GM12865 (cell line): ENCODE measurements at regions not wholly inside any gene's neighbourhood (a gene's known extent, or its start where the extent isn't known, plus 50 kb on each side); places are given as distances from the start of the nearest gene placed in this dataset.

ENCODE experiments used
- DNase-seq: peaks from one replicate; pipeline ENCODE4 v3.0.0; 2010; ENCODE audit warnings: low read depth
- H3K4me3 ChIP-seq: 2 replicates; pipeline ENCODE4 v1.5.1; 2011; ENCODE audit warnings: mild to moderate bottlenecking, low read depth, low read length, control low read depth
- TF ChIP-seq, protein P1 (sequence below): IDR thresholded peaks from 2 replicates; pipeline ENCODE4 v1.5.1; 2011; ENCODE audit warnings: low read length, control low read depth, low read depth, inconsistent platforms; ENCODE audit not compliant: insufficient read depth; ENCODE audit errors: missing control alignments

DNA sequence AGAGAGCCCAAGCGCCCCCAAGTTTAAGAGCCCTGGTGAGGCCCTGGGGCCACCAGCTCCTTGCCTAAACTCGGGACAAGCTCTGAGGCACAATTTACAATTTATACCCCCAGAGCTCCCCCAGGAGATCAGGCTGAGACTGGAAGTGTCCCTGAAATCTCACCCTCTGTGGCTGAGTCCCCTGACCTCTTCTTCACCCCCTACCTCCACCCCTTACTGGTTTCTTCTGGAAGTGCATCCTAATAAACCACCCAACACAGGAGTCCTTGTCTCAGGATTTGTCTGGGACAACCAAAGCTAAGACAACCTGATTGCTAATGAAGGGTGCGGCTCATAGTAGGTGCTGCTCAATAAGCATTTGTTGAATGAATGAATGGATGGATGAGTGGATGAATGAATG, 206.4 kb downstream of the BCL11B start:
- no peak for DNase-seq
- TF ChIP-seq, protein P1, sequence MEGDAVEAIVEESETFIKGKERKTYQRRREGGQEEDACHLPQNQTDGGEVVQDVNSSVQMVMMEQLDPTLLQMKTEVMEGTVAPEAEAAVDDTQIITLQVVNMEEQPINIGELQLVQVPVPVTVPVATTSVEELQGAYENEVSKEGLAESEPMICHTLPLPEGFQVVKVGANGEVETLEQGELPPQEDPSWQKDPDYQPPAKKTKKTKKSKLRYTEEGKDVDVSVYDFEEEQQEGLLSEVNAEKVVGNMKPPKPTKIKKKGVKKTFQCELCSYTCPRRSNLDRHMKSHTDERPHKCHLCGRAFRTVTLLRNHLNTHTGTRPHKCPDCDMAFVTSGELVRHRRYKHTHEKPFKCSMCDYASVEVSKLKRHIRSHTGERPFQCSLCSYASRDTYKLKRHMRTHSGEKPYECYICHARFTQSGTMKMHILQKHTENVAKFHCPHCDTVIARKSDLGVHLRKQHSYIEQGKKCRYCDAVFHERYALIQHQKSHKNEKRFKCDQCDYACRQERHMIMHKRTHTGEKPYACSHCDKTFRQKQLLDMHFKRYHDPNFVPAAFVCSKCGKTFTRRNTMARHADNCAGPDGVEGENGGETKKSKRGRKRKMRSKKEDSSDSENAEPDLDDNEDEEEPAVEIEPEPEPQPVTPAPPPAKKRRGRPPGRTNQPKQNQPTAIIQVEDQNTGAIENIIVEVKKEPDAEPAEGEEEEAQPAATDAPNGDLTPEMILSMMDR, result no peak
- no peak overlapping the region for H3K4me3 ChIP-seq

DNA sequence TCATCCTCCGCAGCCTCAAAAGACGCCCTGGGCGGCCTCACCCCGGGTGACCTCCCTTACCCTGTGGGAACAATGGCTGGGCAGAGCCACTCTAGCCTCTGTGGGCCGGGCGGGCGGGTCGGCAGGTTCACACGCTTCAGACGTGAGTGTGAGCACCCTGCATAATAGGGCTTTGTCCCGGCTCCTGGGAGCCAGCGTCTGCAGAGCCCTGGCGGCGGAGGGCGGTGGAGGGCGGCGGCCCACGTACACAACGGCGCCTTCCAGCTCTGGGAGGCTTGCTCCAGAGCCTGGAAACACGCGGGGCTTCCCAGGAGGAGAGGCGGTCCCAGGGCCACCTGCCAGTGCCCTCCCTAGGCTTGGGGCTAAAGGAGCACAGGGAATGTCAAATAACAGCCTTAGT, 205.6 kb downstream of the BCL11B start:
- no peak for DNase-seq
- no peak overlapping the region for H3K4me3 ChIP-seq
- TF ChIP-seq, protein P1, result no peak

DNA sequence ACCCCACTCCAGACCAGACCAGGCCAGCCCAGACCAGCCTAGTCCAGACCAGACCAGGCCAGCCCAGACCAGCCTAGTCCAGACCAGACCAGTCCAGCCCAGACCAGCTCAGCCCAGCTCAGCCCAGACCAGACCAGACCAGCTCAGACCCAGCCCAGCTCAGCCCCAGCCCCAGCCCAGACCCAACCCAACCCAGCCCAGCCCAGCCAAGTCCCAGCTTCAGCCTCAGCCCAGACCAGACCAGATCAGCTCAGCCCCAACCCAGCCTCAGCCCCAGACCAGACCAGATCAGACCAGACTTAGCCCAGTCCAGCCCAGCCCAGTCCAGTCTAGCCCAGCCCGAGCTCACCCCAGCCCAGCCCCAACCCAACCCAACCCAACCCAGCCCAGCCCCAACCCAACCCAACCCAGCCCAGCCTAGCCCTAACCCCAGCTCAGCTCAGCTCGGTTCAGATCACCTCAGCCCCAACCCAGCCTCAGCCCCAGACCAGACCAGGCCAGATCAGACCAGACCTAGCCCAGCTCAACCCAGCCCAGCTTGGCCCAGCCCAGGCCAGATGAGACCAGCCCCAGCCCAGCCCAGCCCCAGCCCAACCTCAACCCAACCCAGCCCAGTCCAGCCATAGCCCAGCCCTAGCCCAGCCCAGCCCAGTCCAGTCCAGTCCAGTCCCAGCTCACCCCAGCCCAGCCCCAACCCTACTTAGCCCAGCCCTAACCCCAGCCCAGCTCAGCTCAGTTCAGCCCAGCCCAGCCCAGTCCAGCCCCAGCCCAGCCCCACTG, 204.7 kb downstream of the BCL11B start:
- TF ChIP-seq, protein P1, result no peak
- H3K4me3 ChIP-seq, result no peak overlapping the region
- no peak for DNase-seq

DNA sequence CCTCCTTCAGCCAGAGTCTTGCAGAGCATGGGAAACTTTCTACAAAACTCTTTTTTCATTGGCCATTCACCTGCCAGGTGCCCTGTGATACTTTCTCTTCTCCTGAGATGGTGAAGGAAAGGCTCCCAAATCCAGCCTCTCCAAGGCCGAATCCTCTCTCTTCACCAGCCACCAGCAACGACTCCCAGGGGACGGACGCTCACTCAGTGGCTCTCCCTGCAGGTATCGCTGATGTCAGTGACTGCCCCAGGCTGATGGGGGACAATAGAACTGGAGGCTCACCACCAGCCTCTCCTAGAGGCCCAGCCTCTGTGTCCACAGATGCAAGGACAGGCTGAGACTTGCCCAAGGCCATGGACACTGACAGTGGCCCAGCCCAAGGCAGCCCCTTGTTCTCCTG, 204.1 kb downstream of the BCL11B start:
- no peak for DNase-seq
- TF ChIP-seq, protein P1, result no peak
- H3K4me3 ChIP-seq, result no peak overlapping the region

DNA sequence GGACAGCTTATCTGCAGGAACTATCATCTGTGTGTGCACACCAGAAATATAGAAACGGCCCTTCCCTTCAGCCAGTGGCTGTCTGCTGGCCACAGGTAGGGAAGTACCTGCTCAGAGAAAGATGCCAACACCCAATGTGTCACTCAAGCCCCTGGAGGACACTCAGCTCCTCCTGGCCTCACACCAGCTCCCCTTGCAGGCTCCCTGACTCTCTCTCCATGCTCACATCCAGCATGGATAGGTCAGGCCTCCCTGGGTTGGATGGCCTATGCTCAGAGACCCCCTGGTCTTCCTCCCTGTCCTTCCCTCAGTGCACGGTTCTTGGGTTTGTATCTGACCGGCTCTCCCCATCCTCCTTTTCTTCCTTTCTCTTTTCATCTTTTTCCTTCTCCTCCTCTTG, 202.1 kb downstream of the BCL11B start:
- no peak for DNase-seq
- no peak overlapping the region for H3K4me3 ChIP-seq
- TF ChIP-seq, protein P1, result no peak

DNA sequence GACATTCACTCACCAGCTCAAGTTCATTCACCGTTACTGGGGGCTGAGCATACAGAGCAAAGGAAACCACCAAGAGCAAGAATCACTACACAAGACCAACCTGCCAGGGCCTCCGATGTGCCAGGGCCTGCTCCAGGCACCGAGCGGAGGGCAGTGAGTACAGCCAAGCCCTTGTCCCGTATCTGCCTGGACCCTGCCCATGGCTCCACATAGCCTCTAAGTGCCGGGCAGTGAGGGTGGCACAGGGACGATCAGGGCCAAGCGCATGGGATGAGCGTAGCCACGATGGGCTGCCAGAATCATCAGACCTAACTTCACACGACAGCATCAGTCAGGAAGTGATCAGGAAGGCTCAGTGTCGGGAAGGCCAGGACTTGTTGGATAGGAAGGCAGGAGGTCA, 199.6 kb downstream of the BCL11B start:
- TF ChIP-seq, protein P1, result no peak
- no peak for DNase-seq

DNA sequence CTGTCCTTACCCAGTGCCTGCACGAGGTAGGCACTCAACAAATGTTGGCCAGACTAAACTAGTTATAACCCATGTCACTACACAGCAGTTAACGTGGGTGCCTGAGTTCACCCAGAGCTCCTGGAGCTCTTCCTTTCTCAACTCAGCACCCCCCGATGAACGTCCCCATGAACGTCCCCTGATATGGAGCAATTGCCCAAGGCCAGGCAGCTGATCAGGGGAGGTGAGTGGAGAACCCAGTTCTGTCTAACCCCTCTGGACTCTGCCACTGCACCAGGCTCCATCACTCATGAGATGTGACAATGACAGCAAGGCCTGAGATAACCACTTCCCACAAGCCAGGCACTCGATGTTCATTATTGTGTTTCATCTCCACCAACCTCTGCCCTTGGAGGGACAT, 199.0 kb downstream of the BCL11B start:
- no peak for DNase-seq
- H3K4me3 ChIP-seq, result no peak overlapping the region
- TF ChIP-seq, protein P1, result no peak

More for the DNA sequence above, 199.6 kb downstream of the BCL11B start:
- no peak overlapping the region for H3K4me3 ChIP-seq
